Mesendoderm (in vitro differentiated cells): ENCODE measurements at regions not wholly inside any gene's neighbourhood (a gene's known extent, or its start where the extent isn't known, plus 50 kb on each side); places are given as distances from the start of the nearest gene placed in this dataset.

ENCODE experiments used
- DNase-seq: peaks from one replicate; pipeline ENCODE4 v3.0.0; 2013
- H2AK5ac ChIP-seq: 2 replicates; pipeline ENCODE4 v1.6.1; 2013; ENCODE audit warnings: low read length, inconsistent platforms
- H2BK120ac ChIP-seq: 2 replicates; pipeline ENCODE4 v1.6.1; 2013; ENCODE audit warnings: low read depth, mild to moderate bottlenecking, low read length, moderate library complexity, mixed read lengths
- H2BK15ac ChIP-seq: replicated peaks from 2 replicates; pipeline ENCODE4 v1.6.1; 2013; ENCODE audit warnings: low read depth, mild to moderate bottlenecking, moderate library complexity
- H2BK5ac ChIP-seq: 2 replicates; pipeline ENCODE4 v1.6.1; 2013; ENCODE audit warnings: low read length, inconsistent platforms
- H3K18ac ChIP-seq: 2 replicates; pipeline ENCODE4 v1.6.1; 2013; ENCODE audit warnings: mild to moderate bottlenecking, low read length, mixed read lengths
- H3K23ac ChIP-seq: one replicate; pipeline ENCODE4 v1.6.1; 2013; ENCODE audit warnings: low read length
- H3K27ac ChIP-seq: 2 replicates; pipeline ENCODE4 v1.5.1; 2013; ENCODE audit warnings: low read depth, mild to moderate bottlenecking, inconsistent platforms, low read length, moderate library complexity
- H3K27me3 ChIP-seq: 2 replicates; pipeline ENCODE4 v1.6.1; 2013; ENCODE audit warnings: low read length, control low read depth, mild to moderate bottlenecking, inconsistent platforms; ENCODE audit not compliant: insufficient read depth, poor library complexity
- H3K36me3 ChIP-seq: 2 replicates; pipeline ENCODE4 v1.6.1; 2013; ENCODE audit warnings: low read length, inconsistent platforms; ENCODE audit not compliant: control insufficient read depth, insufficient read depth
- H3K4ac ChIP-seq: one replicate; pipeline ENCODE4 v1.6.1; 2013; ENCODE audit warnings: low read depth, mild to moderate bottlenecking, low read length, moderate library complexity
- H3K4me1 ChIP-seq: 2 replicates; pipeline ENCODE4 v1.6.1; 2013; ENCODE audit warnings: low read depth, low read length, inconsistent platforms; ENCODE audit not compliant: control insufficient read depth
- H3K4me2 ChIP-seq: 2 replicates; pipeline ENCODE4 v1.6.1; 2013; ENCODE audit warnings: low read length
- H3K4me3 ChIP-seq: 2 replicates; pipeline ENCODE4 v1.5.1; 2013; ENCODE audit warnings: mild to moderate bottlenecking, low read length
- H3K56ac ChIP-seq: one replicate; pipeline ENCODE4 v1.6.1; 2013; ENCODE audit warnings: low read length
- H3K79me1 ChIP-seq: 2 replicates; pipeline ENCODE4 v1.6.1; 2013; ENCODE audit warnings: low read length, inconsistent platforms
- H3K79me2 ChIP-seq: 2 replicates; pipeline ENCODE4 v1.6.1; 2013; ENCODE audit warnings: mild to moderate bottlenecking, low read length; ENCODE audit not compliant: control insufficient read depth, insufficient read depth
- H3K9ac ChIP-seq: 2 replicates; pipeline ENCODE4 v1.6.1; 2013; ENCODE audit warnings: low read length, inconsistent platforms
- H4K5ac ChIP-seq: one replicate; pipeline ENCODE4 v1.6.1; 2013; ENCODE audit warnings: low read length
- H4K8ac ChIP-seq: one replicate; pipeline ENCODE4 v1.6.1; 2013; ENCODE audit warnings: low read depth, mild to moderate bottlenecking, control low read depth, low read length, moderate library complexity
- WGBS: extraction: QIAGEN DNeasy Blood & Tissue Kit; methylation state at CpG from one replicate; pipeline ENCODE4 v1.1.7; 2013; ENCODE audit warnings: low lambda C conversion rate, missing lambda C conversion rate; ENCODE audit not compliant: insufficient coverage; ENCODE audit errors: extremely low coverage; 5-methylcytosine and 5-hydroxymethylcytosine counted together

DNA sequence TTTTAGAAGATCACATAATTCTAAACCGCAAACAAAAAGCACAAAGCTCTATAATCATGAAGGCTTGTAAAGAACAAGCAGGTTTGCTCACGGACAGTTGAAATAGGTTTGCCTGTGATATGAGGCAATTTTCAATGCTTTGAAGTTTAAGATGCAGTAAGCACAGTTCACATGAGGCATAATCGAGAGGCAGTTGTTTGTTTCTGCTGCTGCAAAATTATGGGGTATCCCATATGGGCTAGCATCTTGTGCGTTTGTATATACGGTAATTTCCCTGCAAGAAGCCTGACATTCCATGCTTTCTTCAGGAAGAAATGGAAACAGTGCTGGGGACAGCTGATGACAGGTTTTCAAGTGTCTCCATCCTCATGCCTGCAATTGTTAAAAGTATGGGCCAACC is 94.6 kb upstream of the MC3R start:
- no peak overlapping the region for H3K4me3 ChIP-seq
- H3K27ac ChIP-seq: no peak overlapping the region
- no peak overlapping the region for H3K4ac ChIP-seq
- DNase-seq: no peak
- H3K9ac ChIP-seq: no peak overlapping the region
- no CpG with 5 or more reads among the region's 5 CpGs for WGBS
- H3K4me2 ChIP-seq: no peak overlapping the region
- no peak overlapping the region for H3K56ac ChIP-seq
- no peak overlapping the region for H3K18ac ChIP-seq
- no peak overlapping the region for H2BK5ac ChIP-seq
- no peak overlapping the region for H4K8ac ChIP-seq
- no peak overlapping the region for H3K23ac ChIP-seq
- H2BK120ac ChIP-seq: no peak overlapping the region
- H2BK15ac ChIP-seq: no peak overlapping the region
- no peaks in the 10 kb centered on the region for H3K79me1 ChIP-seq
- H2AK5ac ChIP-seq: no peak overlapping the region
- H3K4me1 ChIP-seq: no peaks in the 10 kb centered on the region
- H3K79me2 ChIP-seq: no peaks in the 10 kb centered on the region
- no peaks in the 10 kb centered on the region for H3K27me3 ChIP-seq
- no peaks in the 10 kb centered on the region for H3K36me3 ChIP-seq
- H4K5ac ChIP-seq: no peak overlapping the region

- Histone ChIP-seq H3K4ac (no peak overlapping the region), H3K9ac (no peak overlapping the region), H2BK15ac (no peak overlapping the region), H3K18ac (no peak overlapping the region), H3K79me1 (no peaks in the 10 kb centered on the region), H3K27me3 (no peaks in the 10 kb centered on the region), H3K36me3 (no peaks in the 10 kb centered on the region), H4K5ac (no peak overlapping the region), H3K4me2 (no peak overlapping the region), H3K4me1 (no peaks in the 10 kb centered on the region), H3K79me2 (no peaks in the 10 kb centered on the region), H3K27ac (no peak overlapping the region), H3K4me3 (no peak overlapping the region), H3K56ac (no peak overlapping the region), H3K23ac (no peak overlapping the region), H2BK120ac (no peak overlapping the region), H2AK5ac (no peak overlapping the region), H2BK5ac (no peak overlapping the region), H4K8ac (no peak overlapping the region)
- no peak for DNase-seq
- WGBS: no CpG with 5 or more reads among the region's 5 CpGs
Observed at GRCh38 chr20:56155625-56156024, 92.9 kb upstream of the MC3R start.

- no peaks in the 10 kb centered on the region for H3K79me2 ChIP-seq
- no peak overlapping the region for H3K9ac ChIP-seq
- H3K4me1 ChIP-seq: no peaks in the 10 kb centered on the region
- no peak overlapping the region for H2BK5ac ChIP-seq
- WGBS: no CpG with 5 or more reads among the region's 12 CpGs
- no peak overlapping the region for H3K27ac ChIP-seq
- no peaks in the 10 kb centered on the region for H3K36me3 ChIP-seq
- no peak overlapping the region for H4K8ac ChIP-seq
- no peaks in the 10 kb centered on the region for H3K27me3 ChIP-seq
- no peak overlapping the region for H3K18ac ChIP-seq
- H3K56ac ChIP-seq: no peak overlapping the region
- no peak overlapping the region for H4K5ac ChIP-seq
- H2BK15ac ChIP-seq: no peak overlapping the region
- no peaks in the 10 kb centered on the region for H3K79me1 ChIP-seq
- no peak overlapping the region for H3K4me3 ChIP-seq
- H2BK120ac ChIP-seq: no peak overlapping the region
- no peak overlapping the region for H2AK5ac ChIP-seq
- H3K4ac ChIP-seq: no peak overlapping the region
- no peak overlapping the region for H3K4me2 ChIP-seq
- no peak overlapping the region for H3K23ac ChIP-seq
- DNase-seq: no peak
Observed at GRCh38 chr20:56157530-56158203, 90.9 kb upstream of the MC3R start.

- Histone ChIP-seq H3K79me2 (no peaks in the 10 kb centered on the region), H3K4me3 (no peak overlapping the region), H3K4me1 (no peaks in the 10 kb centered on the region), H2BK15ac (no peak overlapping the region), H2BK120ac (no peak overlapping the region), H4K8ac (no peak overlapping the region), H3K4me2 (no peak overlapping the region), H3K27me3 (no peaks in the 10 kb centered on the region), H3K23ac (no peak overlapping the region), H3K4ac (no peak overlapping the region), H3K56ac (no peak overlapping the region), H3K9ac (no peak overlapping the region), H2BK5ac (no peak overlapping the region), H3K36me3 (no peaks in the 10 kb centered on the region), H4K5ac (no peak overlapping the region), H3K79me1 (no peaks in the 10 kb centered on the region), H3K27ac (no peak overlapping the region), H2AK5ac (no peak overlapping the region), H3K18ac (no peak overlapping the region)
- no CpG with 5 or more reads among the region's 1 CpG for WGBS
- no peak for DNase-seq
Observed at GRCh38 chr20:56158489-56158888, 90.0 kb upstream of the MC3R start.

- Histone ChIP-seq H4K5ac (no peak overlapping the region), H3K4ac (no peak overlapping the region), H3K23ac (no peak overlapping the region), H4K8ac (no peak overlapping the region), H2BK15ac (no peak overlapping the region), H3K79me1 (no peaks in the 10 kb centered on the region), H2BK5ac (no peak overlapping the region), H2AK5ac (no peak overlapping the region), H3K27ac (no peak overlapping the region), H3K9ac (no peak overlapping the region), H2BK120ac (no peak overlapping the region), H3K79me2 (no peaks in the 10 kb centered on the region), H3K36me3 (no peaks in the 10 kb centered on the region), H3K56ac (no peak overlapping the region), H3K27me3 (no peaks in the 10 kb centered on the region), H3K18ac (no peak overlapping the region), H3K4me2 (no peak overlapping the region), H3K4me3 (no peak overlapping the region), H3K4me1 (no peaks in the 10 kb centered on the region)
- DNase-seq: no peak
- no CpG with 5 or more reads among the region's 6 CpGs for WGBS
Observed at GRCh38 chr20:56160956-56161355, 87.6 kb upstream of the MC3R start.

GRCh38 chr20:56163806-56164205 is 84.7 kb upstream of the MC3R start:
- H3K27ac ChIP-seq: no peak overlapping the region
- WGBS: no CpG with 5 or more reads among the region's 6 CpGs
- H3K79me1 ChIP-seq: no peaks in the 10 kb centered on the region
- H3K18ac ChIP-seq: no peak overlapping the region
- no peaks in the 10 kb centered on the region for H3K79me2 ChIP-seq
- peak; percentile 76 for DNase-seq
- H4K8ac ChIP-seq: no peak overlapping the region
- H3K56ac ChIP-seq: no peak overlapping the region
- no peak overlapping the region for H3K4ac ChIP-seq
- H2BK120ac ChIP-seq: no peak overlapping the region
- no peak overlapping the region for H3K4me3 ChIP-seq
- no peaks in the 10 kb centered on the region for H3K36me3 ChIP-seq
- H3K27me3 ChIP-seq: no peaks in the 10 kb centered on the region
- H3K4me1 ChIP-seq: no peaks in the 10 kb centered on the region
- no peak overlapping the region for H3K9ac ChIP-seq
- no peak overlapping the region for H3K4me2 ChIP-seq
- no peak overlapping the region for H3K23ac ChIP-seq
- H4K5ac ChIP-seq: no peak overlapping the region
- no peak overlapping the region for H2BK5ac ChIP-seq
- no peak overlapping the region for H2AK5ac ChIP-seq
- no peak overlapping the region for H2BK15ac ChIP-seq
